ENCODE measurements at regions not wholly inside any gene's neighbourhood (a gene's known extent, or its start where the extent isn't known, plus 50 kb on each side); places are given as distances from the start of the nearest gene placed in this dataset.

GRCh38 chr9:16329671-16330113 lies 540.8 kb downstream of the BNC2 start:
- Histone ChIP-seq H2BK15ac (ENCODE audit: low read depth, low read length) (no peak overlapping the region), H3K9ac (ENCODE audit: extremely low read depth, insufficient read length, low read length) (no peak overlapping the region), H3K4me2 (ENCODE audit: insufficient read depth, insufficient read length, low read length) (no peak overlapping the region), H2AFZ (ENCODE audit: low read length) (no peak overlapping the region), H4K20me1 (ENCODE audit: control insufficient read depth, insufficient read depth, insufficient read length) (no peaks in the 10 kb centered on the region), H3T11ph (ENCODE audit: low read length) (no peak overlapping the region), H3K18ac (ENCODE audit: insufficient read length, low read depth, low read length) (no peak overlapping the region), H3K9me3 (ENCODE audit: control insufficient read depth, low read depth, low read length) (no peaks in the 10 kb centered on the region), H4K8ac (replicated peaks; ENCODE audit: insufficient read length, low read depth, low read length) (no peak overlapping the region), H3K79me2 (ENCODE audit: insufficient read depth, low read length) (no peaks in the 10 kb centered on the region), H3K14ac (ENCODE audit: insufficient read depth, low read length) (no peak overlapping the region), H2BK20ac (ENCODE audit: low read depth, low read length, poor library complexity, severe bottlenecking) (no peak overlapping the region), H2AK5ac (ENCODE audit: insufficient read length, low read length) (no peak overlapping the region), H3K27ac (ENCODE audit: insufficient read length, low read depth, low read length) (no peak overlapping the region), H3K27me3 (ENCODE audit: insufficient read depth, low read length) (no peaks in the 10 kb centered on the region), H2BK120ac (ENCODE audit: low read depth, low read length, poor library complexity, severe bottlenecking) (no peak overlapping the region), H3K23ac (ENCODE audit: insufficient read length, low read depth, low read length) (no peak overlapping the region), H2BK12ac (ENCODE audit: insufficient read length, low read depth, low read length) (no peak overlapping the region), H3K56ac (ENCODE audit: insufficient read length, low read depth, low read length) (no peak overlapping the region), H2BK5ac (ENCODE audit: insufficient read length, low read length) (no peak overlapping the region), H3K4me1 (ENCODE audit: insufficient read depth, low read length) (no peaks in the 10 kb centered on the region), H4K91ac (ENCODE audit: insufficient read length, low read depth, low read length) (no peak overlapping the region), H3K23me2 (ENCODE audit: insufficient read length, low read depth, low read length, poor library complexity, severe bottlenecking) (no peaks in the 10 kb centered on the region), H4K5ac (ENCODE audit: insufficient read length, low read depth, low read length) (no peak overlapping the region), H3K4ac (ENCODE audit: low read depth, low read length) (no peak overlapping the region), H3K79me1 (ENCODE audit: insufficient read depth, low read depth, low read length, poor library complexity, severe bottlenecking) (no peaks in the 10 kb centered on the region)
- peaks cover 0 to 3% of the 10 kb centered on the region in 2 experiments; a peak in 1 of 5 replicates for H3K9me3 Mint-ChIP-seq
- peak overlapping the region in 1 of 3 experiments; percentile 84; a peak in 1 of 7 replicates for H3K27ac Mint-ChIP-seq
- no peak for TF ChIP-seq CTCF (conservative IDR thresholded peaks at IDR 0.05)
- peaks cover 7 to 8% of the 10 kb centered on the region in 2 experiments; a peak in 2 of 4 replicates for H3K4me1 Mint-ChIP-seq
- peaks cover 2% of the 10 kb centered on the region; the same call in 1 of the 2 replicates for H3K27me3 Mint-ChIP-seq (ENCODE audit: low read depth)
- no peak for DNase-seq
- no peak overlapping the region for H3K4me3 Mint-ChIP-seq
- no peaks in the 10 kb centered on the region; a peak in 1 of 7 replicates for H3K36me3 Mint-ChIP-seq (ENCODE audit: insufficient read depth in 1 of 3, low read depth in 3 of 3)
- no CpG with 5 or more reads among the region's 9 CpGs for WGBS (ENCODE audit: extremely low coverage, insufficient read length, low lambda C conversion rate)
